G401 (cell line): ENCODE measurements at regions not wholly inside any gene's neighbourhood (a gene's known extent, or its start where the extent isn't known, plus 50 kb on each side); places are given as distances from the start of the nearest gene placed in this dataset.

ENCODE experiments used
- DNase-seq: peaks from one replicate; pipeline ENCODE4 v3.0.0-alpha.2; 2015; ENCODE audit warnings: low spot score
- in situ Hi-C: cut with HindIII; loops from 2 replicates; pipeline ENCODE4 v1.10.0; 2016; ENCODE audit warnings: low sequenced_read_pairs, mixed read lengths

DNA sequence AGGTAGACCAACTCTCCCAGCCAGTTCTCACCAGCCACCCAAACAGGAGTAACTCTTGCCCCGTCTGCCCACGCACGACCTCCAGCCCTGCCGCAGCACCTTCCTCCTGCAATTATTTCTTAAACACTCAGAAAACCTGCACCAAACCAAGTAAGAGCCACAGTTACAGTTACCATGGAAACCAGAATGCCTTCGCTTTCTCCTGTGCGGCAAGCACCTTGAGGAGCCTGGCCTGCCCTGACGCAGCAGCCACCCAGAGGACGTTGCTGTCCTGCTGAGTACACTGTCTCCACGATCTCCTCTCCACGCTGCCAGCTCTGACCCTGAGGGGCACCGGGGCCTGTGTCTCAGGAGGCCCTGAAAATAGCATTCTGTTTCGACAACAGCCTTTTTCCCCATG is 94.3 kb upstream of the SMIM21 start:
- DNase-seq = no peak
- in situ Hi-C loops = no loop called here

DNA sequence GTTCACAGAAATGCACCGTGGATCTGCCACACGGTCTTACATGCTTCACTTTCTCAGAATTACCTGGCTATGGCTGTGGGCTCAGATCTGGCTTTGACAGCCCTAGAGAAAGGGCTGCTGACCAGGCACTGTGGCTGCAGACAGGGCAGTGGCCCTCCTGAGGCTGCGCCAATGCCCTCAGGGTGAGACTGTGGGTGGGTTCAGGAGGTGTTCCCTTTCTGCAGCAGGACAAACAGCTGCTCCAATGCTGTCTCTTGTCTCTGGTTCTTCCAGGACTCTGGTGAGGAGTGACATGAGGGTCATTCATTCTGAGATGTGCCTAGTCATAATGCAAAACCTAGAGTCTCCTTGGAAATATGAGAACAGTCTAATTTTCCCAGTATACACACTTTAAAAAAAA is 90.5 kb upstream of the SMIM21 start:
- DNase-seq = no peak
- in situ Hi-C loops = no loop called here

DNA sequence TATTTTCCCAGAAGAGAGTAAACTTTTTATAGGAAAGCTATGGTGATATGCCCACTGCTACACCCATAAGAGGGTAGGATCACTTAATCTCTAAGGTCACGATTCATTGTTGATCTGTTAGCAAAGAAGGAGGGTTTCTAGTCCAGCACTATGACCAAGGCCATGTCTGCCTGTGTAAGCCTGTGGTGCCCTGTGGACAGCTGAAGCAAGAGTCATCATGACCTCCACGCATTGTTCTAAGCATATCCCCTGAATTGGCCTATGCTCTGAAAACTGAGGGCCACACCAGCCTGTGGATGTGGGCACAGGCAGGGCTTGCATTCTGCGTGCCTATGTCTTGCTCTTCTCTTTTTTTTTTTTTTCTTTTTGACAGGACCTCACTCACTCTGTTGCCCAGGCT is 89.8 kb upstream of the SMIM21 start:
- no peak for DNase-seq
- in situ Hi-C loops = no loop called here

DNA sequence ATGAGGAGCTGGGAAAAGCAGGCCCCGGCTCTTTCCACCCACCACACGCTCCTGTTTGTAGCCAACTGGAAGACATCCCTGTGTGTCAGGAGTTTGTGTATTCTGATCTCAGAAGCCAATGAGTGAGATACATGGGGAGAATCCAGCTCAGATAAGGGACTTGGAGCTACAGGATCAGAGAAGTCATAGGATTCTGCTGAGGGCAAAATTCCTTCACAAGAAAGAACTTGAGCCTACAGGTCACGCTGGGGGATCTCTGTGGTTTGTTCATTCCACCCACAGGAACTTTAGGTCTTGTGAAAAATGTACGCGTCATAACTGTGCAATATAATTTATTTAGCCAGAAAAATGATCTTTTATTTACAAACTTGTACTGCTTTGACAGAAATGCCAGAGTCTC is 80.1 kb upstream of the SMIM21 start:
- in situ Hi-C loops = no loop called here
- DNase-seq = no peak

DNA sequence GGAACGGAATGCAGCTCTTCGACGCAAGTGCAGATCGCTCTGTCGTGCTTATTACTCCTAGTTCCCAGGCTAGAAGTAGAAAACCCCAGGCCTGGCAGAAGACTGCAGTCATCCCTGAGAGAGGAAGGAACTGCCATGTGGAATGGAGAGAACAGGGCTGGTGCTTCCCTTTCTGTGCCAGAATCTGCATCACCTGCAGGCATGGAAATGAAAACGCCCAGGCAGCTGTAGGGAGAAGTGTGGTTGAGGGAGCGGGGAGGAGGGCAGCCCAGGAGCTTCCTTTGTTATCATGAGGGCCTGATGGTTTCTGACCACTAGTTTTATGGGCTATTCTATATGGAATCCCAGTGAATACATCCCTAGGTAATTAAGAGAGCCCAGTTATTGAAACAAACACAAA is 79.4 kb upstream of the SMIM21 start:
- in situ Hi-C loops = no loop called here
- DNase-seq = no peak

DNA sequence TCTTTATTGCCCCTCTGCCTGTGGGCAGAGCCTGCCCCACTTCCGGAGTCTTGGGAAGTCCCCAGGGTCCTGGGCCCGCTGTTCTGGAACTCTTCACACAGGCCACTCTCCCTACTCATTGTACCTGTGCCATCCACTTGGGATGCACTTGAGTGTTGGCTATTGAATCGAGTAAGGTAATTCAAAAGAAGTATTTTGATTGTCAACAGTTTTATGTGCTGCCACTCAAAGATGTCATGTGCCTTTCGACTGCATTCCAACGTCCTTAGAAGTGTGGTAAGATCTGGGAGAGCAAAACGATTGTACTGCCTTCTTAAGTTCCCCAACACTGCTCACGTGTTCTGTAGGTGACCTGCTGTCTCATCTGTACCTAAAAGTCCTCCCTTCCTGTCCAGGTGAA is 77.0 kb upstream of the SMIM21 start:
- no peak for DNase-seq
- in situ Hi-C loops = no loop called here

DNA sequence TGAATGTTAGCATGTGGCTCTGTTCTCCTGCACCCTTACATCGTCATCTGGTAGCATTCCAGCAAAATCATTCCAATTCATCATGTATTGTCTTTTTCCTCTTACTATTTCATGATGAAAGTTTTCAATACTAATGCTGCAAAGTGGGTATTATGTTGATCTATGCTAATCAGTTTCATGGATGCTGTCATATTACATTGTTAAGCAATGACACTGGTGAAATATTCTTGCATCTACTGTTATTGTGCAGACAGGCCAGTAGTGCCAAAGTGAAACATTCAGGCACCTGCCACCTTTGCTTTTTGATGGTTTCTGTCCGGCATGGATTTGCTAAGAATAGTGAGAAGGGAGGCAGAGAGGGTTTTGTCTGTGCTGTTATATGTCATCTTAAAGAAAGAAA is 76.1 kb upstream of the SMIM21 start:
- no peak for DNase-seq
- in situ Hi-C loops = no loop called here

DNA sequence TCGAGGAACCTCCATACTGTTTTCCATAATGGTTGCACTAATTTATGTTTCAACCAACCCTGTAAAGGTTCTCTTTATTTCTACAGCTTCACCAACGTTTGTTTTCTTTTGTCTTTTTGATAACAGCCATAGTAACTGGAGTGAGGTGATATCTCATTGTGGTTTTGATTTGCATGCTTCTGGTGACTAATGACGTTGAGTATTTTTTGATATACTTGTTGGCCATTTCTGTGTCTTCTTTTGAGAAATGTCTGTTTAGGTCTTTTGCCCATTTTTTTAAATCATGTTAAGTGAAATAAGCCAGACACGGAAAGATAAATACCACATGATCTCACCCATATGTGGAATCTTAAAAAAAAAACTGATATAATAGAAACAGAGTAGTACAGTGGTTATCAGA is 74.8 kb upstream of the SMIM21 start:
- no peak for DNase-seq
- in situ Hi-C loops = no loop called here

DNA sequence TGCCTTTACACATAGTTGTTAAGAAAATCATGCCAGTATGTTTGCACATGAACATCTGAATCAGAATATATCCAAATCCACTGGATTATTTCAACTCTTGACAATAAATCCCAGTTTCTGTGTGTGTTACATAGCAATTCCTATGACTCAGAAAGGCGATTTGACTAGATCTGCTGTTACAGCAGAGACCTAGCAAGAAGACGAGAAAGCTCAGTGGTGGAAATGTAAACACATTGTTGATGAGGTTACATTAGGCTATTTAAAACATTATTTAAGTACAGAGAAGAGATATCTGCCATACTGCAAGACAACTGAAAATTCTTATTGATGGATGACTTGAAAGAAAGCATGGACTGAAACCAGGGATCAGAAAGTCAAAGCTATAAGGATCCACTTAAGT is 73.0 kb upstream of the SMIM21 start:
- no peak for DNase-seq
- in situ Hi-C loops = no loop called here

DNA sequence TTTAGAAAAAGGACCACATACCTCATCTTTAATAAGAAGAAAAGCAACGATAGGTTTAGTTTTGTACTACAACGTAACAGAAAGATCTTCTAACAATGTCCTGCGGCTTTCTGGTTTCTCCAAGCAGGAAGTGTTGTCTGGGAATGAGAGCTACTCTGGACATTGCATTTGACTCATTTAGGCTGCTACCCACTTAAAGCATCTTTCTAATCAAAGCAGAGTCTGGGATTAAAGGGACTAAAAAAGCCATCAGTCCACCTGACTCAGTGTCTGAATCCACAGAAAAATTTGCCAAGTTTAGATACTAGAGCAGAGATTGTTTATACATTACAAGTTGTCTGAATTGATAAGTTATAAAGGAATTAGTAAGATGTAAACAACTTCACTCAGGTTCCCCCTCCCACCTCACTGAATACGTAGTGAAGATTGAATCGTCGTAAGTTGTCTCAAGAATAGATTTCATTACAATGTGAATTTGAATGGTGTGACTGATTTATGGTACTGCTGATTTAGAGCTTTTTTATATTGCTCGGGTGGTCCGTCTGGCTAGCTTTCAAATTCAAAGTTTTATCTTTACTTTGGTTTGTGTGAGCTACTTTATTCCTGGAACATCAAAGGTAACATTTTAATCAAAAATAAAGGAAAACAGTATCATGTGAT is 70.2 kb upstream of the SMIM21 start:
- no peak for DNase-seq
- in situ Hi-C loops = no loop called here

DNA sequence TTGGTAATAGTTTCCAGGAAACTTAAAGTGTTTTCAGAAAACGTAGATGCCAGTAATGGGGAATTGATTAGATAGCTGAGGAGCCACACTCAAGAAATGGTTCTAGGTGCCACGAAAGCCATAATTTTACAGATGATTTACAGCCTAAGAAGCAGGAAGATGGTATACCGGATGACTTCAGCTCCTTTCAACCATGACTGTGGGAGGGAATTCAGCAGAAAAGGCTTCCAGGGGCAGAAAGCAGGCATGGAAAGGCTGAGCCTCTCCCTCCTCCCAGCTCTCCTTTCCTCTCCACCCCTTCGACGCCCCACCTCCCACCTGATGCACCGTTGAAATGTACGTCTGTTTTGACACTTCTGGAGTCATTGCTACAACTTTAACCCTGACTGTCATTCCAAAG is 68.6 kb upstream of the SMIM21 start:
- DNase-seq = no peak
- in situ Hi-C loops = no loop called here

DNA sequence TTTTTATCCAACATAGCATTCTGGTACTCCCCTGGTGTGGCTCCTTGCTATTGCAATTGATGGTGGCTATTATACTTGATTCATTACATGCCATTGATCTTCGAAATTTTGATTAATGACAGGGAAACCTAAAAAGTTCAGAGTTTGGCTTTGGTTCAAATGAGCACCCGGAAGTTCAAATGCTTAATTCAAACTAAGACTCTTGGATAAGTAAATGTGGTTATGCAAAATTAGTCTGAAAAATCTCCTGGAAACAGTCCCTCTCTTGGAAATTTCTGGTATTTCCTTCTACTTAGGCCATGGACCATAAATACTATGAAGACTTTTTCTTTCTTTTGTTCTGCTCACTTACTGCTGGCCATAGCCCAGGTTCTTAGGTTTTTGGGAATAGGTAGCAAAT is 65.3 kb upstream of the SMIM21 start:
- in situ Hi-C loops = no loop called here
- DNase-seq = no peak

DNA sequence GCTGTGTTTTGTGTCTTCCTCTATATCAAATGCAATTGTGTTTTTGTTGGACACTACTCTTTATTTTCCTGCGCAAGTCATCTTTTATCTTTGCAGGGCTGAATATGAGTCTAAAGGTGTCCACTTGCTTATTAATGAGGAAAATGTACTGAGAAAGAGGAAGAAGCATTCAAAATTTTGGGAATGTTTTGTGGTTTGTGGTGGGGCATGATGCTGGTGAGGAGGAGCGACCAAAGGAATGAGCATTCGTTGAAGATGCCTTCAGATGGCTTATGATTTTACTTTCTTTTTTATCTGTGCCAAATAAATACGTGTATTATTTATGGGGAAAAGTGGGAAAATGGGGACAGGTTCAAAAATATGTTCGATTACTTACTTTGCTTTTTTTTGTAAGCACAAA is 63.9 kb upstream of the SMIM21 start:
- in situ Hi-C loops = no loop called here
- DNase-seq = no peak

DNA sequence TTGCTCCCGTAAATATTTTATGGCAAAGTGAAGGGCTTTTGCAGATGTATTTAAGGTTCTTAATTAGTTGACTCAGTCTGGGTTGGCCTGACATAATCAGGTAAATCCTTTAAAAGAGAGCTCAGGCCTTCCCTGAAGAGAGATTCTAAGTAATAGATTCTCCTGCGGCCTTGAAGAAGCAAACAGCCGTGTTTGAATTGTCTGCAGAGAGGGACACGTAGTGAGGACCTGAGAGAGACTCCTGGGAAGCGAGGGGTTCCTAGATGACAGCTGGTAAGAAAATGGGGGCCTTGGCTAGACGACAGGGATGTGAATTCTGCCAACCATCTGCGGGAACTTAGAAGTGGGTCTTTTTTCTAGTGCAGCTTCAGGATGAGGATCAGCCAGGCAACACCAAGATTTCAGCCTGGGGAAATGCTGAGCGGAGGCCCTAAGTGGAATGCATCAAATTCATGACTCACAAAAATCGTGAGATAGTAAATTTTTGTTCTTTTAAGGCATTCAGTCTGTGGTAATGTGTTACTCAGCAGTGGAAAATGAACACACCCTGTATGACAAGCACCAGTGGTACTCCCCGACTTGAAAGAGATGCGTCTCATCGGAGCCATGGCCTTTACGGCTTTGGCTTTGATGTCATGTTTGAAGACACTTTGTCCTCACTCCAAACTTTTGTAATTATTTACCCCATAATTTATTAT is 62.1 kb upstream of the SMIM21 start:
- in situ Hi-C loops = no loop called here
- DNase-seq = no peak

DNA sequence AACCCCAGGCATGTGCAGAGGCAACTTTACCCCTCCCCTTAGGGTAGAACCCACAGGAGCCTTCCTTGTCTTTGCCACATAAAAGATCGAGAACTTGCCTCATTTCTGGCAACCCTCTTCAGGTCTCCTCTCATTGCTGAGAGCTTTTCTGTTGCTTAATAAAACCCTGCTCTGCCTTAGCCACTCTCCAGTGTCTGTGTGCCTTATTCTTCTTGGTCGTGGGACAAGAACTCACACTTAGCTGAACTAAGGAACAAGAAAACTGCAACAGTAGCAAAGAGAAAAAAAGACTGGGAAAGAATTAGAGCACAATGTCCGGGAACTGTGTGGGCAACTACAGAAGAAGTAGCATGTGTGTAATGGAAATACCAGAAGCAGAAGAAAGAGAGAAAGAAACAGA is 56.2 kb upstream of the SMIM21 start:
- in situ Hi-C loops = no loop called here
- DNase-seq = no peak

DNA sequence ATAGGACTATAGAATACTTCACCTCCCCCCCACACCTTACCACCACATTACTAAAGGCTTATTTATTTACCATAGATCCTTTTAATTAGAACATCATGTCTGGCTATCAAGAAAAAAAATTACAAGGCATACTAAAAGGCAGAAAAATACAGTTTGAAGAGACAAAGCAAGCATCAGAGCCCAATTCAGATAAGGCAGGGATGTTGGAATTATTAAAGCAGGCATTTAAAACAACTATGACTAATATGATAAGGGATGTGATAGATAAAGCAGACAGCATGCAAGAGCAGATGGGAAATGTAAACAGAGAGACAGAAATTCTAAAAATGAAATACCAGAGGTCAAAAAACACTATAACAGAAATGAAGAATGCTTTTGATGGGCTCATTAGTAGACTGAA is 55.4 kb upstream of the SMIM21 start:
- DNase-seq = no peak
- in situ Hi-C loops = no loop called here

DNA sequence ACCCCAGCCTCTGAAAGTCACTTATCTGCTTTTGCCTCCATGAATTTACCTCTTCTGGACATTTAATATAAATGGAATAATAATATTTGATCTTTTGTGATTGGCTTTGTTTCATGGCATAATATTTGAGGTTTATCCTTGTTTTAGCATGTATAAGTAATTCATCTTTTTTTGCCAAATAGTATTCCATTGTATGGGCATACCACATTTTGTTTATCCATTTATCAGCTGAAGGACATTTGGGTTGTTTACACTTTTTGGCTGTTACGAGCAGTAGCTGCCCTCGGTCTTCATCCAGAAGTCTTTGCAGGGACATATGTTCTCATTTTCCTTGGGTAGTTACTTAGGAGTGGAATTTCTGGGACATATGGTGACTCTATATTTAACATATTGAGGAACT is 53.0 kb upstream of the SMIM21 start:
- no peak for DNase-seq
- in situ Hi-C loops = no loop called here

DNA sequence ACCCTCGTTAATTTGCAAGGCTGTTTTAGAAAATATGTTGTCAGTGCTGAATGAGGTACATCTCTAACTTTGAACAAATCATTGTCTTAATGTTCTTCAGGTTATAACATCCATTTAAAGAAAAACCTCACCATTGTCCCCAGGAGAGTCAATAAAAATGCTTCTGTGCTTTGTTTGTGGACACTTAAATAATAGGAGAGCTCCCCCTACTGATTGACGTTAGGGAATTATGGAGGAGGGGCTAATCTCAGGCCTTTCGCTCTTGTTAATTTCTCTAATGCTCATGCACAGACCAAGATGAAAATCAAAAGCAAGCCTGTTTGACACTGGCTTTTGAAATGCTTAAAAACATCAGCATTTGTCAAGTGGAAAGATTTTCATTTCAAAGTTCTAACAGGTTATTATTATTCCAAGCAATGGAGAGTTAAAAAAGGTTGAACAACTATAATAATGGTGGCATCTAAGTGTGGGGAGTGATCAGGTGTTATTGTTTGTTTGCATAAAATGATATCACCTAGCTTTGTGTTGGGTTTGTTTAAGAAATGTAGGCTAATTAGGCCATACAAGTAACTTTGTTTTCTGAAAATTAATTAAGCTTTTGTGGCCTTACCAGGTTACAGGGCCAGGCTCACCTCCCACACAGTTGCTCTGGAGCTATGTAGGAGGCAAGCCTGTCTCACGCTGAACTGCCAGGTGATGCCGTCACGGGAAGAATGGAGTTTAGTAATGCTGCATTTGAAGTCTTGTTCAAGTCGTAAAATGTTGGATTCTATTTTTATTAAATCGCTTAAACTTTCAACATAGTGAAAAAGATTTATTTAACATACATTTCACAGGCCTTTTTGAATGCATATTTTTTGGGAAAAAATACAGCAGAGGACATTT is 51.7 kb upstream of the SMIM21 start:
- in situ Hi-C loops = no loop called here

DNA sequence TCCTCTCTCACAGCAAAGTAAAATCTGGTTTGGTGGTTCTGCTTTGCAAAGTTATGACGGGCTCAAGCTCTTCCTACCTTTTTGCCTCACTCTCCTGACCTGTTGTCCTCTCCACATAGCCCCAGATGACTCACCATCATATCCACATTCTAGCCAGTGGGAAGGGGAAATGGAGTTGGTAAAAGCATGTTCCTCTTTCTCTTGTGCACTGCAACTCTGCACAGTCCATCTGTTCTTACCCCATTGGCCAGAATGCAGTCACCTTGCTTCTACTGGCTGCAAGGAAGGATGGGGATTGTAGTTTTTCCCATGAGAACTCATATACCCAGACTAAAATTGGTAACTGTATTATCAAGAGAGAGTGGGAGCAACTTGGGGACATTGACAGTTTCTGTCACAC is 50.4 kb upstream of the SMIM21 start:
- DNase-seq = no peak
- in situ Hi-C loops = no loop called here

More for the DNA sequence above, 51.7 kb upstream of the SMIM21 start:
- peak; percentile 55 for DNase-seq
